HEK293 (cell line): ENCODE measurements at regions not wholly inside any gene's neighbourhood (a gene's known extent, or its start where the extent isn't known, plus 50 kb on each side); places are given as distances from the start of the nearest gene placed in this dataset.

Experiments used
- CTCF ChIA-PET: fragments of 350-600 bp; formaldehyde crosslinking; extraction: SDS; loops from one replicate; lab custom pipeline; 2021; ENCODE audit warnings: antibody characterized with exemption; lab: Yijun Ruan, JAX
- POLR2A ChIA-PET: fragments of 300-600 bp; formaldehyde crosslinking; extraction: SDS; loops from one replicate; lab custom pipeline; 2020; ENCODE audit warnings: antibody characterized with exemption, inconsistent platforms; lab: Yijun Ruan, JAX
- H3K27ac ChIP-seq: fragments of 200-500 bp; sonication (Bioruptor generic); 2 replicates; pipeline ENCODE4 v1.5.1; 2014; ENCODE audit warnings: low read depth, low read length, control low read depth, inconsistent platforms; ENCODE audit errors: extremely low read depth
- H3K36me3 ChIP-seq, 2 experiments: fragments of 200-500 bp in 1 of 2; sonication (Bioruptor generic) in 1 of 2; 1 replicate in 1 of 2; 2 replicates in 1 of 2; pipeline ENCODE4 v1.5.1; 2014 to 2017; ENCODE audit warnings: inconsistent platforms in 2 of 2, low read length in 2 of 2; ENCODE audit not compliant: control insufficient read depth in 2 of 2, insufficient read depth in 1 of 2
- H3K4me1 ChIP-seq: fragments of 200-500 bp; sonication (Bioruptor generic); 2 replicates; pipeline ENCODE4 v1.5.1; 2014; ENCODE audit warnings: mild to moderate bottlenecking, low read length, inconsistent platforms; ENCODE audit not compliant: control insufficient read depth, insufficient read depth
- H3K4me3 ChIP-seq: 2 replicates; pipeline ENCODE4 v1.5.1; 2011; ENCODE audit warnings: low read depth, mild to moderate bottlenecking, control low read depth, low read length, moderate library complexity
- H3K9me3 ChIP-seq: fragments of 200-500 bp; sonication (Bioruptor generic); 2 replicates; pipeline ENCODE4 v1.5.1; 2014; ENCODE audit warnings: low read depth, low read length, inconsistent platforms; ENCODE audit not compliant: control insufficient read depth, insufficient read depth
- BCL11A ChIP-seq: fragments of 450-650 bp; formaldehyde crosslinking; IDR thresholded peaks from 2 replicates; pipeline ENCODE4 v1.5.1; 2016; ENCODE audit warnings: low read depth, missing biosample characterization, missing genetic modification characterization
- EGR2 ChIP-seq: fragments of 450-650 bp; formaldehyde crosslinking; IDR thresholded peaks from 2 replicates; pipeline ENCODE4 v1.5.1; 2016; ENCODE audit warnings: low read depth, missing biosample characterization, missing genetic modification characterization
- KLF16 ChIP-seq: fragments of 450-650 bp; formaldehyde crosslinking; IDR thresholded peaks from 2 replicates; pipeline ENCODE4 v1.5.1; 2017; ENCODE audit warnings: missing biosample characterization, missing genetic modification characterization
- OVOL3 ChIP-seq: fragments of 450-650 bp; formaldehyde crosslinking; IDR thresholded peaks from 2 replicates; pipeline ENCODE4 v1.5.1; 2016; ENCODE audit warnings: missing biosample characterization, missing genetic modification characterization
- PRDM2 ChIP-seq: fragments of 450-650 bp; formaldehyde crosslinking; IDR thresholded peaks from 2 replicates; pipeline ENCODE4 v1.5.1; 2016; ENCODE audit warnings: missing biosample characterization, missing genetic modification characterization, borderline replicate concordance
- SETDB1 ChIP-seq: IDR thresholded peaks from one replicate; pipeline ENCODE4 v1.6.1; 2017; ENCODE audit warnings: mild to moderate bottlenecking, low read length, moderate library complexity, mixed read lengths; ENCODE audit not compliant: insufficient read length
- TRIM28 ChIP-seq: IDR thresholded peaks from 2 replicates; pipeline ENCODE4 v1.6.1; 2011; ENCODE audit warnings: low read length, control low read depth, borderline replicate concordance
- ZBTB6 ChIP-seq: fragments of 450-650 bp; formaldehyde crosslinking; IDR thresholded peaks from 2 replicates; pipeline ENCODE4 v1.5.1; 2017; ENCODE audit warnings: missing biosample characterization, missing genetic modification characterization
- ZFP41 ChIP-seq: fragments of 450-650 bp; formaldehyde crosslinking; IDR thresholded peaks from 2 replicates; pipeline ENCODE4 v1.5.1; 2016; ENCODE audit warnings: missing biosample characterization, missing genetic modification characterization, borderline replicate concordance
- ZIC2 ChIP-seq: fragments of 450-650 bp; formaldehyde crosslinking; IDR thresholded peaks from 2 replicates; pipeline ENCODE4 v1.5.1; 2016; ENCODE audit warnings: missing biosample characterization, missing genetic modification characterization
- ZNF24 ChIP-seq: fragments of 450-650 bp; formaldehyde crosslinking; IDR thresholded peaks from 2 replicates; pipeline ENCODE4 v1.5.1; 2016; ENCODE audit warnings: missing biosample characterization, missing genetic modification characterization
- ZNF366 ChIP-seq: fragments of 450-650 bp; formaldehyde crosslinking; conservative IDR thresholded peaks from 2 replicates; pipeline ENCODE4 v1.5.1; 2016; ENCODE audit warnings: missing biosample characterization, missing genetic modification characterization
- ZNF521 ChIP-seq: fragments of 450-650 bp; formaldehyde crosslinking; IDR thresholded peaks from 2 replicates; pipeline ENCODE4 v1.5.1; 2017; ENCODE audit warnings: missing biosample characterization, mild to moderate bottlenecking, missing genetic modification characterization
- ZNF549 ChIP-seq: fragments of 450-650 bp; IDR thresholded peaks from 2 replicates; pipeline ENCODE4 v1.5.1; 2018; ENCODE audit warnings: missing biosample characterization, missing genetic modification characterization, mild to moderate bottlenecking, inconsistent platforms, moderate library complexity
- ZNF558 ChIP-seq: fragments of 450-650 bp; formaldehyde crosslinking; IDR thresholded peaks from 2 replicates; pipeline ENCODE4 v1.5.1; 2016; ENCODE audit warnings: missing biosample characterization, missing genetic modification characterization
- ZNF747 ChIP-seq: fragments of 450-650 bp; formaldehyde crosslinking; IDR thresholded peaks from 2 replicates; pipeline ENCODE4 v1.5.1; 2016; ENCODE audit warnings: missing biosample characterization, missing genetic modification characterization
- ZNF777 ChIP-seq: fragments of 450-650 bp; formaldehyde crosslinking; IDR thresholded peaks from 2 replicates; pipeline ENCODE4 v1.5.1; 2017; ENCODE audit warnings: missing biosample characterization, missing genetic modification characterization, borderline replicate concordance
- TF ChIP-seq, protein P1 (sequence below): fragments of 450-650 bp; IDR thresholded peaks from 2 replicates; pipeline ENCODE4 v1.5.1; 2018; ENCODE audit warnings: missing biosample characterization, mild to moderate bottlenecking, missing genetic modification characterization
- TF ChIP-seq, protein P2 (sequence below): fragments of 450-650 bp; formaldehyde crosslinking; IDR thresholded peaks from 2 replicates; pipeline ENCODE4 v1.5.1; 2016; ENCODE audit warnings: missing biosample characterization, missing genetic modification characterization, low read depth

DNA sequence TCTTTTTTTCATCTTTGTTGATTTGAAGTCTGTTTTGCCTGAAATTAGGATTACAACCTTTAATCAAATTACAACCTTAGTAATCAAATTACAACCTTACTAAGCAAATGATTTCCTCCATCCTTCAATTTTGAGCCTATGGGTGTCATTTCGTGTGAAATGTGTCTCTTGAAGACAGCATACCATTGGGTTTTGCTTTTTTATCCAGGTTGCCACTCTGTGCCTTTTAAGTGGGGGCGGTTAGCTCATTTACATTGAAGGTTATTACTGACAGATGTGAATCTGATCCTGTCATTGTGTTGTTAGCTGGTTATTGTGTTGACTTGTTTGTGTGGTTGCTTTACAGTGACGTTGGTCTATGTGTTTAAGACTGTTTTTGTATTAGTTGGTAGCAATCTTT is 74.8 kb upstream of the BCL9 start:
- H3K4me3 ChIP-seq, result no peak overlapping the region
- H3K27ac ChIP-seq, result no peak overlapping the region
- H3K9me3 ChIP-seq, result no peaks in the 10 kb centered on the region
- no peaks in the 10 kb centered on the region for H3K36me3 ChIP-seq
- POLR2A ChIA-PET, result no interaction called here
- CTCF ChIA-PET, result no interaction called here
- no peaks in the 10 kb centered on the region for H3K4me1 ChIP-seq
- TF ChIP-seq TRIM28 (peak; percentile 85; the same call in 1 of the 2 replicates), OVOL3 (tag by site-specific recombination) (no peak), BCL11A (tag by site-specific recombination) (no peak), ZNF549 (tag by site-specific recombination) (no peak), ZNF521 (no peak), SETDB1 (peak; percentile 98)

DNA sequence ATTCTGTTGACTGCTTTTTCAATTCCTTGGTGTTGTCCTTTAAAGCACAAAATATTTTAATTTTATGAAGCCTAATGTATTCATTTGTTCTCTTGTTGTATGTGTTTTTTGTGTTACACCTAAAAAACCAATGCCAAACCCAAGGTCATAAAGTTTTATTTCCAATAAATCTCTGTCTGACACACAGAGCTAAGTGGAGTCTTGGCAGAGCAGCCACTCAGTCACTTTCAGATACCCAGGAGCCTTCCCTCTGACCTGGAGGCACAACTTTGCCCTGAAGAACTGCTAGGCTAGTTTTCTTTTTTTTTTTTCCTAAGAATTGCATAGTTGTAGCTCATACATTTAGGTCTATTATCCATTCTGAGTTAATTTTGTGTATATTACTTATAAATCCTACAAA is 71.2 kb upstream of the BCL9 start:
- CTCF ChIA-PET, result interaction anchor here (0.7 to 0.8 kb wide), 2 partner anchors 158 to 161 kb away, joined by 4 read pairs; no protein-coding TSS in a partner anchor

More for the DNA sequence above, 71.2 kb upstream of the BCL9 start:
- Histone ChIP-seq H3K4me1 (no peaks in the 10 kb centered on the region), H3K36me3 (no peaks in the 10 kb centered on the region), H3K9me3 (no peaks in the 10 kb centered on the region), H3K4me3 (no peak overlapping the region), H3K27ac (no peak overlapping the region)
- TF ChIP-seq KLF16 (tag by site-specific recombination) (no peak), ZBTB6 (no peak), ZNF777 (tag by site-specific recombination) (no peak), ZNF24 (tag by site-specific recombination) (no peak), ZIC2 (tag by site-specific recombination) (no peak), ZNF558 (tag by site-specific recombination) (no peak), ZFP41 (tag by site-specific recombination) (no peak), PRDM2 (tag by site-specific recombination) (no peak), TRIM28 (no peak), EGR2 (tag by site-specific recombination) (no peak), ZNF747 (no peak), ZNF366 (no peak)
- TF ChIP-seq, protein P1, sequence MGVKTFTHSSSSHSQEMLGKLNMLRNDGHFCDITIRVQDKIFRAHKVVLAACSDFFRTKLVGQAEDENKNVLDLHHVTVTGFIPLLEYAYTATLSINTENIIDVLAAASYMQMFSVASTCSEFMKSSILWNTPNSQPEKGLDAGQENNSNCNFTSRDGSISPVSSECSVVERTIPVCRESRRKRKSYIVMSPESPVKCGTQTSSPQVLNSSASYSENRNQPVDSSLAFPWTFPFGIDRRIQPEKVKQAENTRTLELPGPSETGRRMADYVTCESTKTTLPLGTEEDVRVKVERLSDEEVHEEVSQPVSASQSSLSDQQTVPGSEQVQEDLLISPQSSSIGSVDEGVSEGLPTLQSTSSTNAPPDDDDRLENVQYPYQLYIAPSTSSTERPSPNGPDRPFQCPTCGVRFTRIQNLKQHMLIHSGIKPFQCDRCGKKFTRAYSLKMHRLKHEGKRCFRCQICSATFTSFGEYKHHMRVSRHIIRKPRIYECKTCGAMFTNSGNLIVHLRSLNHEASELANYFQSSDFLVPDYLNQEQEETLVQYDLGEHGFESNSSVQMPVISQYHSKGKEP (tag by site-specific recombination), result no peak
- TF ChIP-seq, protein P2, sequence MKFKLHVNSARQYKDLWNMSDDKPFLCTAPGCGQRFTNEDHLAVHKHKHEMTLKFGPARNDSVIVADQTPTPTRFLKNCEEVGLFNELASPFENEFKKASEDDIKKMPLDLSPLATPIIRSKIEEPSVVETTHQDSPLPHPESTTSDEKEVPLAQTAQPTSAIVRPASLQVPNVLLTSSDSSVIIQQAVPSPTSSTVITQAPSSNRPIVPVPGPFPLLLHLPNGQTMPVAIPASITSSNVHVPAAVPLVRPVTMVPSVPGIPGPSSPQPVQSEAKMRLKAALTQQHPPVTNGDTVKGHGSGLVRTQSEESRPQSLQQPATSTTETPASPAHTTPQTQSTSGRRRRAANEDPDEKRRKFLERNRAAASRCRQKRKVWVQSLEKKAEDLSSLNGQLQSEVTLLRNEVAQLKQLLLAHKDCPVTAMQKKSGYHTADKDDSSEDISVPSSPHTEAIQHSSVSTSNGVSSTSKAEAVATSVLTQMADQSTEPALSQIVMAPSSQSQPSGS (tag by site-specific recombination), result no peak
- POLR2A ChIA-PET, result no interaction called here
